ENCODE measurements at regions not wholly inside any gene's neighbourhood (a gene's known extent, or its start where the extent isn't known, plus 50 kb on each side); places are given as distances from the start of the nearest gene placed in this dataset.

GRCh38 chr6:99093456-99094190, 145.9 kb upstream of the FBXL4 start:
- peak in 6 of 11 donors; percentile 5 to 34 (median 17) for DNase-seq (ENCODE audit: extremely low read depth in 1 of 11, low read depth in 9 of 11, low spot score in 4 of 11)

- DNase-seq (ENCODE audit: extremely low read depth in 1 of 11, low read depth in 9 of 11, low spot score in 4 of 11): no peak
Observed at GRCh38 chr6:99092461-99092860, 144.7 kb upstream of the FBXL4 start.

GRCh38 chr6:99091985-99092384, 144.2 kb upstream of the FBXL4 start:
- no peak for DNase-seq (ENCODE audit: extremely low read depth in 1 of 11, low read depth in 9 of 11, low spot score in 4 of 11)

DNA sequence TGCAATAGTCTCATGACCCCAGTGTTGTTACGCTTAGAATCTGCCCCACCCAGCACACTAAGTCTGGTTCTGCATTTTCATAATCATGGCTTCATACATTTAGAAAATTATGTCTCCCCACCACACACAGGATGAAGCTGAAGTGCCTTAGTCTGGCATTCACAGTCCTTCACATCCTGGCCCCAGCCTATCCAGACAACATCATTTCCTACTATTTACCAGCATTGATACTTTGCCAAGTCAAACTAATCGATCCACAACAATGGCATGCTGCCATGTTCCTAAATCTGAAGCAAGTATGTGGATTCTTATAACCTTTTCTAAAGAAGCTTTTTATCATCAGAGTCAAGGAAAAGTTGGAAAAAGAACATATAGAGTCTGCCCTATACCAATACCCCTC, 132.4 kb upstream of the FBXL4 start:
- DNase-seq (ENCODE audit: extremely low read depth in 1 of 11, low read depth in 9 of 11, low spot score in 4 of 11): no peak

- no peak for DNase-seq (ENCODE audit: extremely low read depth in 1 of 11, low read depth in 9 of 11, low spot score in 4 of 11)
Observed at GRCh38 chr6:99079058-99079457, 131.3 kb upstream of the FBXL4 start.

GRCh38 chr6:99073223-99073622, 125.5 kb upstream of the FBXL4 start:
- no peak for DNase-seq (ENCODE audit: extremely low read depth in 1 of 11, low read depth in 9 of 11, low spot score in 4 of 11)

- DNase-seq (ENCODE audit: extremely low read depth in 1 of 11, low read depth in 9 of 11, low spot score in 4 of 11): no peak
Observed at GRCh38 chr6:99066044-99066443, 118.3 kb upstream of the FBXL4 start.

GRCh38 chr6:99064834-99065233, 117.1 kb upstream of the FBXL4 start:
- no peak for DNase-seq (ENCODE audit: extremely low read depth in 1 of 11, low read depth in 9 of 11, low spot score in 4 of 11)

DNA sequence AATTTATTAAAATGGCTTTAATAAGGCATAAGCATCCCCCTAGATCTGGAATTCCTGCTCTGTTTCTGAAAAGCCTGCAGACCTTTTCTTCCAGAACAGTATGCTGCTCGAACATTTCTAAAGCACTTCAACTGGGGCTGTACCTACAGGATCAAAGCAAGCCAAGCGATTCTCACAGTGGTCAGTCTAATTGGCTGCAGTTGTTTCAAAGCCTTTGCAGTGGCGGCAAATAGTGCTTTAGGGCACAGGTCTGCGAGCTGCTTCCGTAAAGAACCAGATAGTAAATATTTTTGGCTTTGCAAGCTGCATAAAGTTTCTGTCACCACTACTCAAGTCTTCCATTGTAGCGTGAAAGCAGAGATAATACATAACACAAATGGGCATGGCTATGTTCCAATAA, 88.9 kb upstream of the FBXL4 start:
- no peak for DNase-seq (ENCODE audit: extremely low read depth in 1 of 11, low read depth in 9 of 11, low spot score in 4 of 11)

- DNase-seq (ENCODE audit: extremely low read depth in 1 of 11, low read depth in 9 of 11, low spot score in 4 of 11): no peak
Observed at GRCh38 chr6:99032396-99032795, 84.7 kb upstream of the FBXL4 start.

GRCh38 chr6:99031957-99032356, 84.2 kb upstream of the FBXL4 start:
- no peak for DNase-seq (ENCODE audit: extremely low read depth in 1 of 11, low read depth in 9 of 11, low spot score in 4 of 11)

- no peak for DNase-seq (ENCODE audit: extremely low read depth in 1 of 11, low read depth in 9 of 11, low spot score in 4 of 11)
Observed at GRCh38 chr6:99030915-99031314, 83.2 kb upstream of the FBXL4 start.

GRCh38 chr6:99026135-99026534, 78.4 kb upstream of the FBXL4 start:
- DNase-seq (ENCODE audit: extremely low read depth in 1 of 11, low read depth in 9 of 11, low spot score in 4 of 11): no peak

GRCh38 chr6:99024089-99024488, 76.3 kb upstream of the FBXL4 start:
- no peak for DNase-seq (ENCODE audit: extremely low read depth in 1 of 11, low read depth in 9 of 11, low spot score in 4 of 11)

GRCh38 chr6:99022039-99022609, 74.4 kb upstream of the FBXL4 start:
- DNase-seq (ENCODE audit: extremely low read depth in 1 of 11, low read depth in 9 of 11, low spot score in 4 of 11): no peak

DNA sequence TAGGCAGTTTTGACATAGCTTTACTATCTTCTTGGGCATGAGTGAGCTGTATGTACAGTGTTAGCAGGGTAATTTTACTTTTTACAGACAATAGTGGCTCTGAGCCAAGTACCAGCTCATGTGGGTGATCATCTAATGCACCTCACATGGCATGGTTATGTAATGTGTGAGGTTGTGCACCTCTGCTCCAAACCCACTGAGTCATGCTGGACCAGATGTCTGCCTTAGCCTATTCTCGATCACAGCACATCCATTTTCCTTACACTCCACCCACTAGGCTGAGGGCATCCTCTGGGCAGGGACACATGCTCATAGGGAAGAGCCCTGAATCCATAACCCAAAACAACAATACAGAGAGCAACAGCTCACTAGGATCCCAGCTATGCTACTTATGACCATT, 71.6 kb upstream of the FBXL4 start:
- no peak for DNase-seq (ENCODE audit: extremely low read depth in 1 of 11, low read depth in 9 of 11, low spot score in 4 of 11)

GRCh38 chr6:99017150-99017549, 69.4 kb upstream of the FBXL4 start:
- no peak for DNase-seq (ENCODE audit: extremely low read depth in 1 of 11, low read depth in 9 of 11, low spot score in 4 of 11)

DNA sequence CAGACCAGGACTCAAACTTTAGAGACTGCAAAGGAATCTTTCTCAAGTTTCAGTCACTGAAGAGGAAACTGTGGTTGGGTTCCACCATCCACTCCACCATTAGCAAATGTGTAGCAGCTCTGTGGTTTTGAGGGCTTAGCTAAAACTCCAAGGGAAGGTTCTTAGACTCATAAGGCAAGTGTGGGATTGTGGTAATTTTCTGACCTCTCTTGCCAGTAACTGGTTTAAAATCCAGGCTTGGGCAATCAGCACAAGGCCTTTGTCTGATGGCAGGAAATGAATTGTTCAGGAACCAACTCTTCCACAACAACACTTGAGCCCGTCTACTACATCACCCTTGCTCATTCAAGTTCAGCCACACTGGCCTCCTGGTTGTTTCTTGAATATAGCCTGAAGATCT, 68.6 kb upstream of the FBXL4 start:
- DNase-seq (ENCODE audit: extremely low read depth in 1 of 11, low read depth in 9 of 11, low spot score in 4 of 11): no peak

- no peak for DNase-seq (ENCODE audit: extremely low read depth in 1 of 11, low read depth in 9 of 11, low spot score in 4 of 11)
Observed at GRCh38 chr6:99014061-99014460, 66.3 kb upstream of the FBXL4 start.

DNA sequence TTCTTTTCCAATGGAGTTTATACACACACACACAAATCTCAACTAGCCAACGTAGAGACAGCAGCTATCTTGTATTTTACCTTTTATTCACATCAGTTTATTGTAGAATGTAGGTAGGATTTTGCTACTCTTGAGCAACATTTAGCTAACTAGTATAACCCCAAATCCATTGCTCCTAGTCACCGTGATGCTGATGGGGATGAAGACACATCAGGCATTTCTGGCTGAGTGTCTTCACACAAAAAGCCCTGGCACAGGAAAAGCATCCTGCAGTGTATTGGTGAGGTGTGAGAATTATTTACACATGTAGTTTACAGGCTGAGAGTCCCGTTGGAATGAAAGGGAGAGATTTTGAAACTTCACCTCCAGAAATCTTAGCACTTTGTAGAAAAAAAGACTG, 65.9 kb upstream of the FBXL4 start:
- no peak for DNase-seq (ENCODE audit: extremely low read depth in 1 of 11, low read depth in 9 of 11, low spot score in 4 of 11)

GRCh38 chr6:99013145-99013544, 65.4 kb upstream of the FBXL4 start:
- no peak for DNase-seq (ENCODE audit: extremely low read depth in 1 of 11, low read depth in 9 of 11, low spot score in 4 of 11)
